Fibroblast of lung (primary cell): ENCODE measurements at regions not wholly inside any gene's neighbourhood (a gene's known extent, or its start where the extent isn't known, plus 50 kb on each side); places are given as distances from the start of the nearest gene placed in this dataset.

ENCODE experiments used
- DNase-seq, 2 donors: peaks; one replicate each; pipeline versions ENCODE4 v3.0.0 to v3.0.0-alpha.2; 2010; ENCODE audit warnings: low read depth in 2 of 2
- H2AFZ ChIP-seq: 2 replicates; pipeline ENCODE4 v1.5.1; 2012; ENCODE audit warnings: low read length, control low read depth, inconsistent platforms
- H3K27ac ChIP-seq: 2 replicates; pipeline ENCODE4 v1.5.1; 2011; ENCODE audit warnings: low read length, control low read depth; ENCODE audit not compliant: insufficient read depth
- H3K27me3 ChIP-seq: 2 replicates; pipeline ENCODE4 v1.5.1; 2011; ENCODE audit warnings: mild to moderate bottlenecking, low read length; ENCODE audit not compliant: control insufficient read depth, insufficient read depth
- H3K36me3 ChIP-seq: 2 replicates; pipeline ENCODE4 v1.5.1; 2011; ENCODE audit warnings: low read length; ENCODE audit not compliant: control insufficient read depth, insufficient read depth
- H3K4me1 ChIP-seq: 2 replicates; pipeline ENCODE4 v1.5.1; 2011; ENCODE audit warnings: low read length; ENCODE audit not compliant: control insufficient read depth, insufficient read depth; ENCODE audit errors: extremely low read depth
- H3K4me2 ChIP-seq: 2 replicates; pipeline ENCODE4 v1.5.1; 2011; ENCODE audit warnings: low read length, control low read depth; ENCODE audit not compliant: insufficient read depth; ENCODE audit errors: extremely low read depth
- H3K4me3 ChIP-seq, 4 experiments: fragments of 200-600 bp in 1 of 4; sonication (generic) in 1 of 4; replicated peaks in 1 of 4; 2 replicates each; pipeline ENCODE4 v1.5.1; 2011 to 2016; ENCODE audit warnings: low read length in 4 of 4, low read depth in 3 of 4, mild to moderate bottlenecking in 3 of 4, control low read depth in 2 of 4, inconsistent platforms in 1 of 4, mixed read lengths in 1 of 4; ENCODE audit not compliant: insufficient read depth in 1 of 4; ENCODE audit errors: control extremely low read depth in 1 of 4
- H3K79me2 ChIP-seq: 2 replicates; pipeline ENCODE4 v1.5.1; 2012; ENCODE audit warnings: mild to moderate bottlenecking, low read length, inconsistent platforms; ENCODE audit not compliant: control insufficient read depth, insufficient read depth
- H3K9ac ChIP-seq: 2 replicates; pipeline ENCODE4 v1.5.1; 2011; ENCODE audit warnings: mild to moderate bottlenecking, low read length, control low read depth; ENCODE audit not compliant: insufficient read depth
- H3K9me3 ChIP-seq: 2 replicates; pipeline ENCODE4 v1.5.1; 2012; ENCODE audit warnings: low read depth, low read length; ENCODE audit not compliant: control insufficient read depth, insufficient read depth
- H4K20me1 ChIP-seq: 2 replicates; pipeline ENCODE4 v1.5.1; 2011; ENCODE audit warnings: low read length; ENCODE audit not compliant: control insufficient read depth, insufficient read depth; ENCODE audit errors: extremely low read depth
- CTCF ChIP-seq, 2 donors: IDR thresholded peaks in 1 of 2; conservative IDR thresholded peaks in 1 of 2; 1 replicate in 1 of 2; 2 replicates in 1 of 2; pipeline ENCODE4 v1.5.1; 2011 to 2012; ENCODE audit warnings: low read length in 2 of 2, control low read depth in 1 of 2, inconsistent platforms in 1 of 2, low read depth in 1 of 2, mild to moderate bottlenecking in 1 of 2
- EZH2 ChIP-seq: IDR thresholded peaks from 2 replicates; pipeline ENCODE4 v1.5.1; 2012; ENCODE audit warnings: low read length, control low read depth, mild to moderate bottlenecking; ENCODE audit errors: missing control alignments

DNA sequence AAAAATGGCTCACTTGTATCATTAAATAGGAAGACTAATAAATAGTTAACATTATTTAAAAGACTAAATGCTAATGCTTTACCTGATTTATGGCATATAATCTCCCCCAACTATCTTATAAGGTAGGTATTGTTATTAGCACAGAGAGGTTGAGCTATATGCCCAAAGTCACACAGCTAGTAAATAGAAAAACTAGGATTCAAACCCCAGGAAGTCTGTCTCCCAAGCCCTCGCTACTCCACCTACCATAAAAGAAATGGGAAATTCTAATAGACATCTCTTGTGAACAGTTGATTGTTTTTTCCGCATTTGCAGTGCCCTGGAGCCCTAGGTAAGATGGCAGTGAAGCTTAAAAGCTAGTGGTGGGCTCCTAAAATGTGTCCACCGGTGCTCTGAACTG is 65.2 kb upstream of the SOD1 start:
- Histone ChIP-seq H3K4me1 (no peaks in the 10 kb centered on the region), H3K36me3 (no peaks in the 10 kb centered on the region), H3K9me3 (no peaks in the 10 kb centered on the region), H3K4me2 (no peak overlapping the region), H3K4me3 (no peak overlapping the region), H3K27ac (no peak overlapping the region), H4K20me1 (no peaks in the 10 kb centered on the region), H3K79me2 (no peaks in the 10 kb centered on the region), H3K27me3 (no peaks in the 10 kb centered on the region), H3K9ac (no peak overlapping the region), H2AFZ (no peak overlapping the region)
- TF ChIP-seq CTCF (conservative IDR thresholded peaks at IDR 0.05 in 1 of 2, IDR thresholded peaks at IDR 0.05 in 1 of 2; ENCODE audit: low read depth in 1 of 2, low read length in 2 of 2), result no peak
- no peak for TF ChIP-seq EZH2
- no peak for DNase-seq

GRCh38 chr21:31592963-31593560 is 66.4 kb upstream of the SOD1 start:
- Histone ChIP-seq H3K27me3 (no peaks in the 10 kb centered on the region), H3K9ac (no peak overlapping the region), H3K9me3 (no peaks in the 10 kb centered on the region), H2AFZ (no peak overlapping the region), H3K4me3 (no peak overlapping the region), H3K79me2 (no peaks in the 10 kb centered on the region), H3K27ac (no peak overlapping the region), H3K4me1 (no peaks in the 10 kb centered on the region), H4K20me1 (no peaks in the 10 kb centered on the region), H3K36me3 (no peaks in the 10 kb centered on the region), H3K4me2 (no peak overlapping the region)
- TF ChIP-seq EZH2 (no peak), CTCF (conservative IDR thresholded peaks at IDR 0.05 in 1 of 2, IDR thresholded peaks at IDR 0.05 in 1 of 2; ENCODE audit: low read depth in 1 of 2, low read length in 2 of 2) (no peak)
- DNase-seq, result no peak

DNA sequence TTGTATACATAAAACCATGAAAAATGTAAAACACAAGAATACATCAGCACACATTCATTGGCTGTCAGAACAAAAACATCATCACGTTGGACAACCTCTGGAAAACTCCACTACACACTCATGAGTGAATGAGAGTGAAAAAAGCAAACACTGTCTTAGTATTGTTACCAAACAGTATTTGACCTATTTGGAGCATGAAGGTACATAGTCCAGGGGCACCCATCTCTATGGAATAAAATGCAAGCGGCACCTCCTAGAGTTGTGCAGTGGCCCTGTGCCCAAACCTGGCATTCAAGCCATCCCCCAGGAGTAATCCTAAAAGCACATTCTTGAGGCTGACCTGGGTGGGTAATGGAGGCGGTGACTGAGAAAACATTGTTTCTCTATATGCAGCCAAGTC is 67.0 kb upstream of the SOD1 start:
- TF ChIP-seq CTCF (conservative IDR thresholded peaks at IDR 0.05 in 1 of 2, IDR thresholded peaks at IDR 0.05 in 1 of 2; ENCODE audit: low read depth in 1 of 2, low read length in 2 of 2) (no peak), EZH2 (no peak)
- H3K36me3 ChIP-seq, result no peaks in the 10 kb centered on the region
- no peaks in the 10 kb centered on the region for H3K79me2 ChIP-seq
- no peak overlapping the region for H3K4me2 ChIP-seq
- no peak overlapping the region for H3K9ac ChIP-seq
- H3K27me3 ChIP-seq, result no peaks in the 10 kb centered on the region
- no peak for DNase-seq
- no peak overlapping the region for H3K27ac ChIP-seq
- H3K4me3 ChIP-seq, result no peak overlapping the region
- H3K9me3 ChIP-seq, result no peaks in the 10 kb centered on the region
- no peaks in the 10 kb centered on the region for H4K20me1 ChIP-seq
- no peak overlapping the region for H2AFZ ChIP-seq
- no peaks in the 10 kb centered on the region for H3K4me1 ChIP-seq
